HG03342 (cell line): ENCODE measurements at regions not wholly inside any gene's neighbourhood (a gene's known extent, or its start where the extent isn't known, plus 50 kb on each side); places are given as distances from the start of the nearest gene placed in this dataset.
"Not testable (repeated sequence)": the region's sequence is repeated elsewhere in the genome, so short reads cannot be mapped to it uniquely, and the experiment has no call there.

Source experiments
- ATAC-seq: cut with Tn5 transposase; IDR thresholded peaks from one replicate; pipeline ENCODE4 v1.9.1; 2021; ENCODE audit warnings: mild to moderate bottlenecking, moderate library complexity; ENCODE audit not compliant: unreplicated experiment

GRCh38 chr4:108466936-108467902 lies 153.2 kb upstream of the RPL34 start:
- peak; percentile 98 for ATAC-seq

- no peak for ATAC-seq
Observed at GRCh38 chr4:108465886-108466500, 154.4 kb upstream of the RPL34 start.

GRCh38 chr4:108458681-108459080 lies 161.7 kb upstream of the RPL34 start:
- ATAC-seq: no peak

- ATAC-seq: no peak
Observed at GRCh38 chr4:108454227-108454626, 166.1 kb upstream of the RPL34 start.

GRCh38 chr4:108453366-108453765 lies 167.0 kb upstream of the RPL34 start:
- no peak for ATAC-seq

- ATAC-seq: no peak
Observed at GRCh38 chr4:108450236-108450898, 170.0 kb upstream of the RPL34 start.

GRCh38 chr4:108449129-108449528 lies 171.2 kb upstream of the RPL34 start:
- ATAC-seq: no peak

GRCh38 chr4:108446556-108446955 lies 173.8 kb upstream of the RPL34 start:
- no peak for ATAC-seq

GRCh38 chr4:108445716-108446115 lies 174.7 kb upstream of the RPL34 start:
- no peak for ATAC-seq

- ATAC-seq: no peak
Observed at GRCh38 chr4:108443585-108443984, 176.8 kb upstream of the RPL34 start.

- ATAC-seq: no peak
Observed at GRCh38 chr4:108433832-108434231, 186.5 kb upstream of the RPL34 start.

GRCh38 chr4:108433394-108433793 lies 187.0 kb upstream of the RPL34 start:
- not testable (repeated sequence) for ATAC-seq

GRCh38 chr4:108432418-108432817 lies 188.0 kb upstream of the RPL34 start:
- ATAC-seq: no peak

GRCh38 chr4:108431986-108432385 lies 188.4 kb upstream of the RPL34 start:
- no peak for ATAC-seq

- no peak for ATAC-seq
Observed at GRCh38 chr4:108430921-108431320, 189.5 kb upstream of the RPL34 start.

- ATAC-seq: no peak
Observed at GRCh38 chr4:108429662-108430061, 190.7 kb upstream of the RPL34 start.

GRCh38 chr4:108428923-108429322 lies 191.5 kb upstream of the RPL34 start:
- no peak for ATAC-seq

GRCh38 chr4:108427946-108428485 lies 192.4 kb upstream of the RPL34 start:
- ATAC-seq: no peak

- ATAC-seq: no peak
Observed at GRCh38 chr4:108426493-108426892, 193.9 kb upstream of the RPL34 start.

- ATAC-seq: no peak
Observed at GRCh38 chr4:108425988-108426387, 194.4 kb upstream of the RPL34 start.

- ATAC-seq: no peak
Observed at GRCh38 chr4:108417923-108418322, 202.5 kb upstream of the RPL34 start.
